ENCODE measurements at regions not wholly inside any gene's neighbourhood (a gene's known extent, or its start where the extent isn't known, plus 50 kb on each side); places are given as distances from the start of the nearest gene placed in this dataset.

DNA sequence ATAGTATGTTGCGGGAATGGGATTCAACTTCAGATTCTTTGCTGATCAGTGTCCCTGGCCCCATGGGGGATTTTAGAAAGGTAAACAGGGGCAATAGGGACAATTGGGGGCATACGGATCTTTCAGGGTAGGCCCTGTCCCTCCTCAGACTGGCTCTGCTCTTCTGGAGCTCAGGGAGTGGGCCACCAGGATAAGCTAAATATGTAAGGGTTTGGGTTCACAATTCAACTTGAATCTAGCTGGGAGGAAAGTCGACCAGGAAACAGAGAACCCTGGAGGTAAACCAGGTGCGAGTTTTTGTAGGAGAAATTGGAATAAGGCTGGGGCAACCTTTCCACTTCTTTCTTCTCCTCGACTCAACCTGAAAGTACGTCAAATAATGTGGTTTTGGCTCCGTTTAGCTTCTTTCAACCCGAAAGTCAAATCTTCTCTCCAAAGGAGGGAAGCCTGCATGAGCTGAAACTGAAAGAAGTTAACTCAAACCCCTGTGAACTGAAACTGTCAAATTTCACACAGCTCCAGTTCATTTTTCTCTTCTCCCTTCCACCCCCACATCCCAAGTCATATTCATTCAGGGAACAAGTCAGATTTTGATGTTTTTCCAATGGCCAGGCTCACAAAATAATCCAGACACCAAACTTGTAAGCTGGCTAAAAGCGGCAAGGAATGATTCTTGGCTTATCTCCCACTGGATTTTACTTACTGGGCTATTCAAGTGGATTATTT lies 278.2 kb downstream of the CLIC5 start:
- no peak for TF ChIP-seq POLR2A (IDR thresholded peaks at IDR 0.05)
- TF ChIP-seq, protein P1, sequence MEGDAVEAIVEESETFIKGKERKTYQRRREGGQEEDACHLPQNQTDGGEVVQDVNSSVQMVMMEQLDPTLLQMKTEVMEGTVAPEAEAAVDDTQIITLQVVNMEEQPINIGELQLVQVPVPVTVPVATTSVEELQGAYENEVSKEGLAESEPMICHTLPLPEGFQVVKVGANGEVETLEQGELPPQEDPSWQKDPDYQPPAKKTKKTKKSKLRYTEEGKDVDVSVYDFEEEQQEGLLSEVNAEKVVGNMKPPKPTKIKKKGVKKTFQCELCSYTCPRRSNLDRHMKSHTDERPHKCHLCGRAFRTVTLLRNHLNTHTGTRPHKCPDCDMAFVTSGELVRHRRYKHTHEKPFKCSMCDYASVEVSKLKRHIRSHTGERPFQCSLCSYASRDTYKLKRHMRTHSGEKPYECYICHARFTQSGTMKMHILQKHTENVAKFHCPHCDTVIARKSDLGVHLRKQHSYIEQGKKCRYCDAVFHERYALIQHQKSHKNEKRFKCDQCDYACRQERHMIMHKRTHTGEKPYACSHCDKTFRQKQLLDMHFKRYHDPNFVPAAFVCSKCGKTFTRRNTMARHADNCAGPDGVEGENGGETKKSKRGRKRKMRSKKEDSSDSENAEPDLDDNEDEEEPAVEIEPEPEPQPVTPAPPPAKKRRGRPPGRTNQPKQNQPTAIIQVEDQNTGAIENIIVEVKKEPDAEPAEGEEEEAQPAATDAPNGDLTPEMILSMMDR (IDR thresholded peaks at IDR 0.05 in 4 of 5, conservative IDR thresholded peaks at IDR 0.05 in 1 of 5), result no peak
